OCI-LY1 (cell line): ENCODE measurements at regions not wholly inside any gene's neighbourhood (a gene's known extent, or its start where the extent isn't known, plus 50 kb on each side); places are given as distances from the start of the nearest gene placed in this dataset.

Experiments used
- EZH2 ChIP-seq: fragments of 200-600 bp; sonication (generic), shearing (Covaris generic); IDR thresholded peaks from 2 replicates; pipeline ENCODE4 v1.8.0; 2017; ENCODE audit warnings: borderline replicate concordance, mixed run types, mild to moderate bottlenecking, antibody characterized with exemption, low read length, moderate library complexity, mixed read lengths
- TF ChIP-seq, protein P1 (sequence below): fragments of 200-600 bp; sonication (generic), shearing (Covaris generic); IDR thresholded peaks from 2 replicates; pipeline ENCODE4 v1.5.1; 2017; ENCODE audit warnings: mild to moderate bottlenecking, antibody characterized with exemption, low read length, moderate library complexity, mixed read lengths

DNA sequence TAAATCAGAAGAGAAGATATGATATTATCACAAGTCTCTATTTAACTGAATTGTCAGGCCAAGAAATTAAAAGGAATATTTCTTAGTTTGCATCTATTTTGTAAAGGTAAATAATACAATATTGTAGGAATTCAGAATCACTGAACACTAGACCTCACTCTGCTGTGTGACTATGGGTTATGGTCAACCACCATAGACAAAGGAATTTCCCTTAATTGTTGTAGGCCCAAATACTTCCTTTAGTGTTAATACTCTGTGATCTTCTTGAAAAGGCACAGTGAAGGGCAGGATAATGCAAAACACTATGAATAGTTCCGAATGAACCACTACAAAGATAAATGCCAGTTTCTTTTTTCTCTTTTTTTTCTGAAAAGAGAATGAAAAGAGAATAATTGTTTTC is 162.3 kb downstream of the TUSC7 start:
- TF ChIP-seq, protein P1, sequence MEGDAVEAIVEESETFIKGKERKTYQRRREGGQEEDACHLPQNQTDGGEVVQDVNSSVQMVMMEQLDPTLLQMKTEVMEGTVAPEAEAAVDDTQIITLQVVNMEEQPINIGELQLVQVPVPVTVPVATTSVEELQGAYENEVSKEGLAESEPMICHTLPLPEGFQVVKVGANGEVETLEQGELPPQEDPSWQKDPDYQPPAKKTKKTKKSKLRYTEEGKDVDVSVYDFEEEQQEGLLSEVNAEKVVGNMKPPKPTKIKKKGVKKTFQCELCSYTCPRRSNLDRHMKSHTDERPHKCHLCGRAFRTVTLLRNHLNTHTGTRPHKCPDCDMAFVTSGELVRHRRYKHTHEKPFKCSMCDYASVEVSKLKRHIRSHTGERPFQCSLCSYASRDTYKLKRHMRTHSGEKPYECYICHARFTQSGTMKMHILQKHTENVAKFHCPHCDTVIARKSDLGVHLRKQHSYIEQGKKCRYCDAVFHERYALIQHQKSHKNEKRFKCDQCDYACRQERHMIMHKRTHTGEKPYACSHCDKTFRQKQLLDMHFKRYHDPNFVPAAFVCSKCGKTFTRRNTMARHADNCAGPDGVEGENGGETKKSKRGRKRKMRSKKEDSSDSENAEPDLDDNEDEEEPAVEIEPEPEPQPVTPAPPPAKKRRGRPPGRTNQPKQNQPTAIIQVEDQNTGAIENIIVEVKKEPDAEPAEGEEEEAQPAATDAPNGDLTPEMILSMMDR: no peak
- TF ChIP-seq EZH2: no peak
